H1 (cell line): ENCODE measurements at regions not wholly inside any gene's neighbourhood (a gene's known extent, or its start where the extent isn't known, plus 50 kb on each side); places are given as distances from the start of the nearest gene placed in this dataset.

Experiments used
- CTCF ChIA-PET: fragments of 300-600 bp; sonication (Branson Sonifier 250); formaldehyde crosslinking; loops from one replicate; lab custom pipeline; 2021; ENCODE audit not compliant: partially characterized antibody; lab: Charles Lee
- POLR2A ChIA-PET: fragments of 300-600 bp; sonication (Branson Sonifier 250); formaldehyde crosslinking; loops from one replicate; lab custom pipeline; 2021; ENCODE audit warnings: inconsistent platforms; ENCODE audit not compliant: partially characterized antibody; lab: Charles Lee
- DNase-seq, 2 experiments: peaks; one replicate each; pipeline versions ENCODE4 v3.0.0 to v3.0.0-alpha.2; 2010 to 2022; ENCODE audit warnings: low spot score in 2 of 2, low read depth in 1 of 2, mixed read lengths in 1 of 2
- FAIRE-seq: peaks from 2 replicates; lab custom pipeline; 2011; peaks lifted over from hg19 to GRCh38; lab: Jason Lieb, UNC
- H2AFZ ChIP-seq: 2 replicates; pipeline ENCODE4 v1.8.1; 2012; ENCODE audit warnings: low read length, inconsistent platforms
- H2AK5ac ChIP-seq: 2 replicates; pipeline ENCODE4 v1.6.1; 2013; ENCODE audit warnings: low read depth, low read length
- H2BK120ac ChIP-seq: replicated peaks from 2 replicates; pipeline ENCODE3; 2013; ENCODE audit warnings: low read depth, low read length, inconsistent platforms
- H2BK12ac ChIP-seq: 2 replicates; pipeline ENCODE4 v1.6.1; 2013; ENCODE audit warnings: low read depth, low read length
- H2BK15ac ChIP-seq: 2 replicates; pipeline ENCODE4 v1.6.1; 2013; ENCODE audit warnings: low read length
- H2BK20ac ChIP-seq: 2 replicates; pipeline ENCODE4 v1.6.1; 2013; ENCODE audit warnings: low read length
- H2BK5ac ChIP-seq: 2 replicates; pipeline ENCODE4 v1.6.1; 2013; ENCODE audit warnings: low read depth, low read length
- H3K14ac ChIP-seq: 2 replicates; pipeline ENCODE4 v1.6.1; 2013; ENCODE audit warnings: inconsistent platforms; ENCODE audit not compliant: insufficient read length
- H3K18ac ChIP-seq: 2 replicates; pipeline ENCODE4 v1.6.1; 2013; ENCODE audit warnings: low read length; ENCODE audit errors: extremely low read depth
- H3K23ac ChIP-seq: 2 replicates; pipeline ENCODE4 v1.6.1; 2013; ENCODE audit warnings: inconsistent platforms; ENCODE audit not compliant: insufficient read length
- H3K23me2 ChIP-seq: 2 replicates; pipeline ENCODE4 v1.6.1; 2013; ENCODE audit warnings: low read depth, low read length
- H3K27ac ChIP-seq: 2 replicates; pipeline ENCODE4 v1.6.1; 2011; ENCODE audit warnings: low read depth, low read length, inconsistent platforms
- H3K27me3 ChIP-seq, 4 experiments: replicated peaks in 1 of 4; 1 replicate in 1 of 4; 2 replicates in 3 of 4; pipeline versions ENCODE4 v1.6.1 to v1.8.1; 2011 to 2013; ENCODE audit warnings: low read length in 3 of 4, mild to moderate bottlenecking in 3 of 4, inconsistent platforms in 2 of 4, mixed read lengths in 2 of 4, moderate library complexity in 1 of 4; ENCODE audit not compliant: control insufficient read depth in 3 of 4, insufficient read depth in 3 of 4; ENCODE audit errors: extremely low read depth in 1 of 4
- H3K36me3 ChIP-seq, 4 experiments: 2 replicates each; pipeline versions ENCODE4 v1.6.1 to v1.8.1; 2011 to 2013; ENCODE audit warnings: mild to moderate bottlenecking in 4 of 4, low read length in 3 of 4, moderate library complexity in 2 of 4, control low read depth in 1 of 4, inconsistent platforms in 1 of 4; ENCODE audit not compliant: insufficient read depth in 4 of 4, control insufficient read depth in 2 of 4
- H3K4ac ChIP-seq: replicated peaks from 2 replicates; pipeline ENCODE3; 2013; ENCODE audit warnings: low read length, low read depth, mixed read lengths, inconsistent platforms; ENCODE audit not compliant: insufficient read length
- H3K4me1 ChIP-seq, 4 experiments: replicated peaks in 1 of 4; 1 replicate in 1 of 4; 2 replicates in 3 of 4; pipeline versions ENCODE4 v1.6.1 to v1.8.1; 2011 to 2013; ENCODE audit warnings: low read length in 3 of 4, inconsistent platforms in 2 of 4, mixed read lengths in 1 of 4; ENCODE audit not compliant: insufficient read depth in 4 of 4, control insufficient read depth in 3 of 4
- H3K4me2 ChIP-seq, 2 experiments: 2 replicates each; pipeline versions ENCODE4 v1.6.1 to v1.8.1; 2011 to 2013; ENCODE audit warnings: low read depth in 2 of 2, low read length in 2 of 2, control low read depth in 1 of 2, inconsistent platforms in 1 of 2, mild to moderate bottlenecking in 1 of 2; ENCODE audit not compliant: insufficient read depth in 1 of 2
- H3K4me3 ChIP-seq, 4 experiments: fragments of 200-600, 300-600 bp in 1 of 4; sonication (generic), shearing (Covaris generic), sonication (Bioruptor Twin) in 1 of 4; 2 replicates each; pipeline versions ENCODE4 v1.5.1 to v1.8.1; 2011 to 2016; ENCODE audit warnings: low read length in 4 of 4, low read depth in 3 of 4, control low read depth in 2 of 4, inconsistent platforms in 2 of 4, mild to moderate bottlenecking in 2 of 4, mixed read lengths in 1 of 4, moderate library complexity in 1 of 4; ENCODE audit not compliant: insufficient read depth in 2 of 4; ENCODE audit errors: extremely low read depth in 1 of 4
- H3K56ac ChIP-seq: replicated peaks from 2 replicates; pipeline ENCODE3; 2013; ENCODE audit warnings: low read depth, mild to moderate bottlenecking, mixed read lengths, low read length, inconsistent platforms; ENCODE audit not compliant: insufficient read length
- H3K79me1 ChIP-seq: 2 replicates; pipeline ENCODE4 v1.6.1; 2013; ENCODE audit warnings: low read depth, low read length, control low read depth
- H3K79me2 ChIP-seq, 2 experiments: 2 replicates each; pipeline versions ENCODE4 v1.6.1 to v1.8.1; 2012 to 2013; ENCODE audit warnings: low read length in 2 of 2, mild to moderate bottlenecking in 2 of 2, inconsistent platforms in 1 of 2; ENCODE audit not compliant: insufficient read depth in 2 of 2, control insufficient read depth in 1 of 2
- H3K9ac ChIP-seq, 4 experiments: replicated peaks in 1 of 4; 1 replicate in 1 of 4; 2 replicates in 3 of 4; pipeline versions ENCODE4 v1.6.1 to v1.8.1; 2011 to 2013; ENCODE audit warnings: low read depth in 3 of 4, low read length in 3 of 4, control low read depth in 2 of 4, mild to moderate bottlenecking in 2 of 4, moderate library complexity in 2 of 4, inconsistent platforms in 1 of 4; ENCODE audit errors: extremely low read depth in 1 of 4
- H3K9me3 ChIP-seq, 2 experiments: 2 replicates each; pipeline versions ENCODE4 v1.6.1 to v1.8.1; 2012 to 2013; ENCODE audit warnings: mild to moderate bottlenecking in 2 of 2, moderate library complexity in 2 of 2, control low read depth in 1 of 2, inconsistent platforms in 1 of 2, low read depth in 1 of 2, low read length in 1 of 2, mixed read lengths in 1 of 2; ENCODE audit not compliant: insufficient read depth in 2 of 2
- H4K20me1 ChIP-seq, 2 experiments: replicated peaks in 1 of 2; 2 replicates each; pipeline versions ENCODE3 to v1.8.1; 2011 to 2013; ENCODE audit warnings: inconsistent platforms in 2 of 2, low read length in 2 of 2, mild to moderate bottlenecking in 1 of 2; ENCODE audit not compliant: insufficient read depth in 2 of 2, control insufficient read depth in 1 of 2
- H4K5ac ChIP-seq: 2 replicates; pipeline ENCODE4 v1.6.1; 2013; ENCODE audit warnings: low read length, low read depth, mixed read lengths, inconsistent platforms; ENCODE audit not compliant: insufficient read length
- H4K8ac ChIP-seq: 2 replicates; pipeline ENCODE4 v1.8.0; 2013; ENCODE audit warnings: mild to moderate bottlenecking, moderate library complexity, low read length, inconsistent platforms; ENCODE audit not compliant: insufficient read depth; ENCODE audit errors: extremely low read depth
- H4K91ac ChIP-seq: replicated peaks from 2 replicates; pipeline ENCODE3; 2013; ENCODE audit warnings: low read length, mixed read lengths, inconsistent platforms; ENCODE audit not compliant: insufficient read length
- SRF ChIP-seq: IDR thresholded peaks from 2 replicates; pipeline ENCODE4 v1.6.1; 2011; ENCODE audit warnings: mild to moderate bottlenecking, low read depth, low read length, moderate library complexity
- WGBS, 2 experiments: shearing (Covaris generic) in 1 of 2; methylation state at CpG; one replicate each; pipeline versions ENCODE4 v1.1.6 to v1.1.7; 2013 to 2015; ENCODE audit warnings: low lambda C conversion rate in 2 of 2, mixed read lengths in 2 of 2, inconsistent platforms in 1 of 2, low coverage in 1 of 2, missing lambda C conversion rate in 1 of 2; ENCODE audit not compliant: insufficient replicate concordance in 2 of 2, insufficient coverage in 1 of 2, insufficient read length in 1 of 2; ENCODE audit errors: extremely low coverage in 1 of 2, missing lambda C conversion rate in 1 of 2; 5-methylcytosine and 5-hydroxymethylcytosine counted together

DNA sequence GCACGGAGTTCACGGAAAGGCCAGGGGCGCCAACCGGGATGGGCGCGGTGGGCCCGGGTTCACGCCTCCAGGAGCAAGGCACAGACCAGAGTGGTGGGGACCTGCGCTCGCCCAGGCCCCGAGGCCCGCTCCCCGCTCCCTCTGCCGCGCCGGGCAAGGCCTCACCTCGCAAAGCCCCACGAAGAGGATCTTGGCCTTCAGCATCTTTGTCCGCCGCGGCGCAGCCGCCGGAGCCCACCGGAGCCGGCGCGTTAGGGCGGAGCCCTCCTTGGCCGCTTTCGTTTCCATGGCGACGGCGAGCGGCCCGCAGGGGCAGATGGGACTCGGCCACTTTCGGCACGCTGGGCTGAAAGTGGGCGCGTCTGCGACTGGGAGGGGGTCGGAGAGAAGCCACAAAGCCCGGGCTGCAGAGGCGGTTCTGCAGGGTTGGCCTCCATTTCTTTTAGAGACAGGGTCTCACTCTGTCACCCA is 944.4 kb upstream of the ZNF722 start:
- no peaks in the 10 kb centered on the region for H3K4me1 ChIP-seq
- ChIA-PET POLR2A (no interaction called here), CTCF (no interaction called here)
- no peak overlapping the region for H3K56ac ChIP-seq
- peaks cover 35 to 94% of the 10 kb centered on the region in 2 experiments; a peak in 3 of 4 replicates for H3K9me3 ChIP-seq
- H4K5ac ChIP-seq, result no peak overlapping the region
- no peak overlapping the region for H2BK120ac ChIP-seq
- 93% methylated on average over 20 of the region's 45 CpGs; no CpG with 5 or more reads in 1 of the 2 experiments for WGBS, 2 experiments
- H3K79me2 ChIP-seq, result no peaks in the 10 kb centered on the region
- H3K18ac ChIP-seq, result no peak overlapping the region
- no peaks in the 10 kb centered on the region for H3K23me2 ChIP-seq
- no peak overlapping the region for H2AK5ac ChIP-seq
- H2BK5ac ChIP-seq, result no peak overlapping the region
- no peak overlapping the region for H3K9ac ChIP-seq
- H3K36me3 ChIP-seq, result peaks cover 0 to 4% (median 0%) of the 10 kb centered on the region in 4 experiments; a peak in 1 of 8 replicates
- H3K27me3 ChIP-seq, result no peaks in the 10 kb centered on the region
- no peak overlapping the region for H3K4me3 ChIP-seq
- H4K91ac ChIP-seq, result no peak overlapping the region
- H4K20me1 ChIP-seq, result no peaks in the 10 kb centered on the region
- H2BK20ac ChIP-seq, result no peak overlapping the region
- no peak overlapping the region for H3K27ac ChIP-seq
- FAIRE-seq, result no peak
- no peaks in the 10 kb centered on the region for H3K79me1 ChIP-seq
- no peak overlapping the region for H2AFZ ChIP-seq
- H3K14ac ChIP-seq, result no peak overlapping the region
- no peak overlapping the region for H3K23ac ChIP-seq
- no peak overlapping the region for H2BK12ac ChIP-seq
- H4K8ac ChIP-seq, result no peak overlapping the region
- no peak overlapping the region for H2BK15ac ChIP-seq
- no peak overlapping the region for H3K4me2 ChIP-seq
- no peak for TF ChIP-seq SRF
- TF ChIP-seq, all 59 proteins: peak for 0
- H3K4ac ChIP-seq, result no peak overlapping the region
- no peak for DNase-seq
